H1 (cell line): ENCODE measurements at regions not wholly inside any gene's neighbourhood (a gene's known extent, or its start where the extent isn't known, plus 50 kb on each side); places are given as distances from the start of the nearest gene placed in this dataset.

Source experiments
- CTCF ChIA-PET: fragments of 300-600 bp; sonication (Branson Sonifier 250); formaldehyde crosslinking; loops from one replicate; lab custom pipeline; 2021; ENCODE audit not compliant: partially characterized antibody; lab: Charles Lee
- POLR2A ChIA-PET: fragments of 300-600 bp; sonication (Branson Sonifier 250); formaldehyde crosslinking; loops from one replicate; lab custom pipeline; 2021; ENCODE audit warnings: inconsistent platforms; ENCODE audit not compliant: partially characterized antibody; lab: Charles Lee
- DNase-seq, 2 experiments: peaks; one replicate each; pipeline versions ENCODE4 v3.0.0 to v3.0.0-alpha.2; 2010 to 2022; ENCODE audit warnings: low spot score in 2 of 2, low read depth in 1 of 2, mixed read lengths in 1 of 2
- FAIRE-seq: peaks from 2 replicates; lab custom pipeline; 2011; peaks lifted over from hg19 to GRCh38; lab: Jason Lieb, UNC
- H2AFZ ChIP-seq: 2 replicates; pipeline ENCODE4 v1.8.1; 2012; ENCODE audit warnings: low read length, inconsistent platforms
- H2AK5ac ChIP-seq: 2 replicates; pipeline ENCODE4 v1.6.1; 2013; ENCODE audit warnings: low read depth, low read length
- H2BK120ac ChIP-seq: replicated peaks from 2 replicates; pipeline ENCODE3; 2013; ENCODE audit warnings: low read depth, low read length, inconsistent platforms
- H2BK12ac ChIP-seq: 2 replicates; pipeline ENCODE4 v1.6.1; 2013; ENCODE audit warnings: low read depth, low read length
- H2BK15ac ChIP-seq: 2 replicates; pipeline ENCODE4 v1.6.1; 2013; ENCODE audit warnings: low read length
- H2BK20ac ChIP-seq: 2 replicates; pipeline ENCODE4 v1.6.1; 2013; ENCODE audit warnings: low read length
- H2BK5ac ChIP-seq: 2 replicates; pipeline ENCODE4 v1.6.1; 2013; ENCODE audit warnings: low read depth, low read length
- H3K14ac ChIP-seq: 2 replicates; pipeline ENCODE4 v1.6.1; 2013; ENCODE audit warnings: inconsistent platforms; ENCODE audit not compliant: insufficient read length
- H3K18ac ChIP-seq: 2 replicates; pipeline ENCODE4 v1.6.1; 2013; ENCODE audit warnings: low read length; ENCODE audit errors: extremely low read depth
- H3K23ac ChIP-seq: 2 replicates; pipeline ENCODE4 v1.6.1; 2013; ENCODE audit warnings: inconsistent platforms; ENCODE audit not compliant: insufficient read length
- H3K23me2 ChIP-seq: 2 replicates; pipeline ENCODE4 v1.6.1; 2013; ENCODE audit warnings: low read depth, low read length
- H3K27ac ChIP-seq: 2 replicates; pipeline ENCODE4 v1.6.1; 2011; ENCODE audit warnings: low read depth, low read length, inconsistent platforms
- H3K27me3 ChIP-seq, 4 experiments: replicated peaks in 1 of 4; 1 replicate in 1 of 4; 2 replicates in 3 of 4; pipeline versions ENCODE4 v1.6.1 to v1.8.1; 2011 to 2013; ENCODE audit warnings: low read length in 3 of 4, mild to moderate bottlenecking in 3 of 4, inconsistent platforms in 2 of 4, mixed read lengths in 2 of 4, moderate library complexity in 1 of 4; ENCODE audit not compliant: control insufficient read depth in 3 of 4, insufficient read depth in 3 of 4; ENCODE audit errors: extremely low read depth in 1 of 4
- H3K36me3 ChIP-seq, 4 experiments: 2 replicates each; pipeline versions ENCODE4 v1.6.1 to v1.8.1; 2011 to 2013; ENCODE audit warnings: mild to moderate bottlenecking in 4 of 4, low read length in 3 of 4, moderate library complexity in 2 of 4, control low read depth in 1 of 4, inconsistent platforms in 1 of 4; ENCODE audit not compliant: insufficient read depth in 4 of 4, control insufficient read depth in 2 of 4
- H3K4ac ChIP-seq: replicated peaks from 2 replicates; pipeline ENCODE3; 2013; ENCODE audit warnings: low read length, low read depth, mixed read lengths, inconsistent platforms; ENCODE audit not compliant: insufficient read length
- H3K4me1 ChIP-seq, 4 experiments: replicated peaks in 1 of 4; 1 replicate in 1 of 4; 2 replicates in 3 of 4; pipeline versions ENCODE4 v1.6.1 to v1.8.1; 2011 to 2013; ENCODE audit warnings: low read length in 3 of 4, inconsistent platforms in 2 of 4, mixed read lengths in 1 of 4; ENCODE audit not compliant: insufficient read depth in 4 of 4, control insufficient read depth in 3 of 4
- H3K4me2 ChIP-seq, 2 experiments: 2 replicates each; pipeline versions ENCODE4 v1.6.1 to v1.8.1; 2011 to 2013; ENCODE audit warnings: low read depth in 2 of 2, low read length in 2 of 2, control low read depth in 1 of 2, inconsistent platforms in 1 of 2, mild to moderate bottlenecking in 1 of 2; ENCODE audit not compliant: insufficient read depth in 1 of 2
- H3K4me3 ChIP-seq, 4 experiments: fragments of 200-600, 300-600 bp in 1 of 4; sonication (generic), shearing (Covaris generic), sonication (Bioruptor Twin) in 1 of 4; 2 replicates each; pipeline versions ENCODE4 v1.5.1 to v1.8.1; 2011 to 2016; ENCODE audit warnings: low read length in 4 of 4, low read depth in 3 of 4, control low read depth in 2 of 4, inconsistent platforms in 2 of 4, mild to moderate bottlenecking in 2 of 4, mixed read lengths in 1 of 4, moderate library complexity in 1 of 4; ENCODE audit not compliant: insufficient read depth in 2 of 4; ENCODE audit errors: extremely low read depth in 1 of 4
- H3K56ac ChIP-seq: replicated peaks from 2 replicates; pipeline ENCODE3; 2013; ENCODE audit warnings: low read depth, mild to moderate bottlenecking, mixed read lengths, low read length, inconsistent platforms; ENCODE audit not compliant: insufficient read length
- H3K79me1 ChIP-seq: 2 replicates; pipeline ENCODE4 v1.6.1; 2013; ENCODE audit warnings: low read depth, low read length, control low read depth
- H3K79me2 ChIP-seq, 2 experiments: 2 replicates each; pipeline versions ENCODE4 v1.6.1 to v1.8.1; 2012 to 2013; ENCODE audit warnings: low read length in 2 of 2, mild to moderate bottlenecking in 2 of 2, inconsistent platforms in 1 of 2; ENCODE audit not compliant: insufficient read depth in 2 of 2, control insufficient read depth in 1 of 2
- H3K9ac ChIP-seq, 4 experiments: replicated peaks in 1 of 4; 1 replicate in 1 of 4; 2 replicates in 3 of 4; pipeline versions ENCODE4 v1.6.1 to v1.8.1; 2011 to 2013; ENCODE audit warnings: low read depth in 3 of 4, low read length in 3 of 4, control low read depth in 2 of 4, mild to moderate bottlenecking in 2 of 4, moderate library complexity in 2 of 4, inconsistent platforms in 1 of 4; ENCODE audit errors: extremely low read depth in 1 of 4
- H3K9me3 ChIP-seq, 2 experiments: 2 replicates each; pipeline versions ENCODE4 v1.6.1 to v1.8.1; 2012 to 2013; ENCODE audit warnings: mild to moderate bottlenecking in 2 of 2, moderate library complexity in 2 of 2, control low read depth in 1 of 2, inconsistent platforms in 1 of 2, low read depth in 1 of 2, low read length in 1 of 2, mixed read lengths in 1 of 2; ENCODE audit not compliant: insufficient read depth in 2 of 2
- H4K20me1 ChIP-seq, 2 experiments: replicated peaks in 1 of 2; 2 replicates each; pipeline versions ENCODE3 to v1.8.1; 2011 to 2013; ENCODE audit warnings: inconsistent platforms in 2 of 2, low read length in 2 of 2, mild to moderate bottlenecking in 1 of 2; ENCODE audit not compliant: insufficient read depth in 2 of 2, control insufficient read depth in 1 of 2
- H4K5ac ChIP-seq: 2 replicates; pipeline ENCODE4 v1.6.1; 2013; ENCODE audit warnings: low read length, low read depth, mixed read lengths, inconsistent platforms; ENCODE audit not compliant: insufficient read length
- H4K8ac ChIP-seq: 2 replicates; pipeline ENCODE4 v1.8.0; 2013; ENCODE audit warnings: mild to moderate bottlenecking, moderate library complexity, low read length, inconsistent platforms; ENCODE audit not compliant: insufficient read depth; ENCODE audit errors: extremely low read depth
- H4K91ac ChIP-seq: replicated peaks from 2 replicates; pipeline ENCODE3; 2013; ENCODE audit warnings: low read length, mixed read lengths, inconsistent platforms; ENCODE audit not compliant: insufficient read length
- ATF2 ChIP-seq: IDR thresholded peaks from 2 replicates; pipeline ENCODE4 v1.6.1; 2012; ENCODE audit warnings: low read length, inconsistent platforms
- CHD2 ChIP-seq: IDR thresholded peaks from 2 replicates; pipeline ENCODE4 v1.6.1; 2012; ENCODE audit warnings: low read length, improper control_type of control experiment
- FOSL1 ChIP-seq: IDR thresholded peaks from 2 replicates; pipeline ENCODE4 v1.6.1; 2011; ENCODE audit warnings: mild to moderate bottlenecking, low read depth, low read length, moderate library complexity; ENCODE audit not compliant: insufficient read depth
- HDAC2 ChIP-seq, 2 experiments: fragments of 300-600 bp in 1 of 2; sonication (generic) in 1 of 2; IDR thresholded peaks; 2 replicates each; pipeline ENCODE4 v1.6.1; 2011 to 2012; ENCODE audit warnings: low read depth in 2 of 2, low read length in 2 of 2, mild to moderate bottlenecking in 2 of 2, moderate library complexity in 2 of 2, borderline replicate concordance in 1 of 2, inconsistent platforms in 1 of 2
- JUND ChIP-seq: IDR thresholded peaks from 2 replicates; pipeline ENCODE4 v1.6.1; 2011; ENCODE audit warnings: mild to moderate bottlenecking, improper control_type of control experiment, low read length
- NRF1 ChIP-seq: IDR thresholded peaks from 2 replicates; pipeline ENCODE4 v1.6.1; 2011; ENCODE audit warnings: mild to moderate bottlenecking, low read depth, low read length, improper control_type of control experiment
- POLR2AphosphoS5 ChIP-seq: IDR thresholded peaks from 2 replicates; pipeline ENCODE4 v1.6.1; 2011; ENCODE audit warnings: low read depth, low read length
- RBBP5 ChIP-seq: IDR thresholded peaks from 2 replicates; pipeline ENCODE4 v1.7.1; 2012; ENCODE audit warnings: low read depth, mild to moderate bottlenecking, inconsistent platforms, low read length, moderate library complexity, borderline replicate concordance
- RFX5 ChIP-seq: IDR thresholded peaks from 2 replicates; pipeline ENCODE4 v1.6.1; 2011; ENCODE audit warnings: low read depth, low read length, improper control_type of control experiment, borderline replicate concordance
- SAP30 ChIP-seq: fragments of 300-600 bp; sonication (generic); IDR thresholded peaks from 2 replicates; pipeline ENCODE4 v1.7.1; 2012; ENCODE audit warnings: low read length, moderate library complexity, mild to moderate bottlenecking, inconsistent platforms; ENCODE audit not compliant: insufficient read depth, insufficient replicate concordance
- SP1 ChIP-seq: IDR thresholded peaks from 2 replicates; pipeline ENCODE4 v1.6.1; 2011; ENCODE audit warnings: low read depth, low read length
- ZNF274 ChIP-seq: IDR thresholded peaks from 2 replicates; pipeline ENCODE4 v1.7.0; 2012; ENCODE audit warnings: low read length, borderline replicate concordance; ENCODE audit errors: extremely low read depth
- WGBS, 2 experiments: shearing (Covaris generic) in 1 of 2; methylation state at CpG; one replicate each; pipeline versions ENCODE4 v1.1.6 to v1.1.7; 2013 to 2015; ENCODE audit warnings: low lambda C conversion rate in 2 of 2, mixed read lengths in 2 of 2, inconsistent platforms in 1 of 2, low coverage in 1 of 2, missing lambda C conversion rate in 1 of 2; ENCODE audit not compliant: insufficient replicate concordance in 2 of 2, insufficient coverage in 1 of 2, insufficient read length in 1 of 2; ENCODE audit errors: extremely low coverage in 1 of 2, missing lambda C conversion rate in 1 of 2; 5-methylcytosine and 5-hydroxymethylcytosine counted together

DNA sequence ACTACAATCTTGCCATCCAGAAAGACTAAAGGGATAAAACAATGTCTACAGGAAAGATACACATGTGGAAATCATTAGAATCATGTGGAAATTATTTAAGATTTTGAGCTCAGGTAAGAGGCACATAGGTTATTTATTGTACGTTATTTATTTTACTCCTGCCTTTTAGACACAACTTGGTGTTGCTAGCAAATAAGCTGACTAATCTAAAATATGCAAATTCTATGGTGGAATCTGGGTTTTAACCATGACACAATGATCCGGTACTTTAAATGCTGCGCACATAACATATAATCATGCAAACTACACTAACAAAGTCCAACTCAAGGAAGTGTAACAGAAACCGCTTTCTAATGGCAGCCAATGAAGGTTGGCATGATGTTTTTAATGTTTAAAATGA is 112.5 kb downstream of the IFI44 start:
- FAIRE-seq, result no peak
- Histone ChIP-seq H3K9me3 (no peaks in the 10 kb centered on the region), H2BK5ac (no peak overlapping the region), H4K20me1 (no peaks in the 10 kb centered on the region), H3K9ac (no peak overlapping the region), H3K4me3 (no peak overlapping the region), H2AK5ac (no peak overlapping the region), H2BK15ac (no peak overlapping the region), H3K27me3 (no peaks in the 10 kb centered on the region), H3K56ac (no peak overlapping the region), H3K18ac (no peak overlapping the region), H3K23ac (no peak overlapping the region), H2BK12ac (no peak overlapping the region), H4K8ac (no peak overlapping the region), H2AFZ (no peak overlapping the region), H3K4ac (no peak overlapping the region), H3K79me2 (no peaks in the 10 kb centered on the region), H3K4me1 (no peaks in the 10 kb centered on the region), H4K5ac (no peak overlapping the region), H3K23me2 (no peaks in the 10 kb centered on the region), H3K79me1 (no peaks in the 10 kb centered on the region), H3K27ac (no peak overlapping the region), H3K14ac (no peak overlapping the region), H3K4me2 (no peak overlapping the region), H3K36me3 (no peaks in the 10 kb centered on the region)
- ChIA-PET POLR2A (no interaction called here), CTCF (no interaction called here)
- 92% methylated on average over 4 of the region's 4 CpGs; no CpG with 5 or more reads in 1 of the 2 experiments for WGBS, 2 experiments
- TF ChIP-seq RFX5, result no peak
- no peak for TF ChIP-seq ZNF274
- no peak for TF ChIP-seq CHD2
- TF ChIP-seq SP1, result no peak
- no peak for TF ChIP-seq NRF1
- TF ChIP-seq HDAC2 (IDR thresholded peaks at IDR 0.05; ENCODE audit: borderline replicate concordance in 1 of 2, low read depth in 2 of 2, low read length in 2 of 2), result no peak
- TF ChIP-seq JUND, result no peak
- TF ChIP-seq SAP30, result no peak
- no peak for TF ChIP-seq FOSL1
- TF ChIP-seq POLR2AphosphoS5, result no peak
- no peak for TF ChIP-seq RBBP5
- no peak for TF ChIP-seq ATF2
- TF ChIP-seq, all 59 proteins: peak for 0
- H2BK120ac ChIP-seq, result no peak overlapping the region
- no peak overlapping the region for H4K91ac ChIP-seq
- no peak overlapping the region for H2BK20ac ChIP-seq
- DNase-seq, result no peak
